Mononuclear cell (primary cell): ENCODE measurements at regions not wholly inside any gene's neighbourhood (a gene's known extent, or its start where the extent isn't known, plus 50 kb on each side); places are given as distances from the start of the nearest gene placed in this dataset.

Experiments used
- H3K27me3 ChIP-seq: 2 replicates; pipeline ENCODE4 v1.6.0; 2011; ENCODE audit warnings: low read length, control low read depth; ENCODE audit not compliant: insufficient read depth
- H3K4me1 ChIP-seq: 2 replicates; pipeline ENCODE4 v1.5.1; 2011; ENCODE audit warnings: mild to moderate bottlenecking, low read length, control low read depth; ENCODE audit not compliant: insufficient read depth
- H3K4me3 ChIP-seq: 2 replicates; pipeline ENCODE4 v1.5.1; 2011; ENCODE audit warnings: mild to moderate bottlenecking, low read length, moderate library complexity
- H3K9me3 ChIP-seq: 2 replicates; pipeline ENCODE4 v1.5.1; 2011; ENCODE audit warnings: low read depth, mild to moderate bottlenecking, control low read depth, low read length

DNA sequence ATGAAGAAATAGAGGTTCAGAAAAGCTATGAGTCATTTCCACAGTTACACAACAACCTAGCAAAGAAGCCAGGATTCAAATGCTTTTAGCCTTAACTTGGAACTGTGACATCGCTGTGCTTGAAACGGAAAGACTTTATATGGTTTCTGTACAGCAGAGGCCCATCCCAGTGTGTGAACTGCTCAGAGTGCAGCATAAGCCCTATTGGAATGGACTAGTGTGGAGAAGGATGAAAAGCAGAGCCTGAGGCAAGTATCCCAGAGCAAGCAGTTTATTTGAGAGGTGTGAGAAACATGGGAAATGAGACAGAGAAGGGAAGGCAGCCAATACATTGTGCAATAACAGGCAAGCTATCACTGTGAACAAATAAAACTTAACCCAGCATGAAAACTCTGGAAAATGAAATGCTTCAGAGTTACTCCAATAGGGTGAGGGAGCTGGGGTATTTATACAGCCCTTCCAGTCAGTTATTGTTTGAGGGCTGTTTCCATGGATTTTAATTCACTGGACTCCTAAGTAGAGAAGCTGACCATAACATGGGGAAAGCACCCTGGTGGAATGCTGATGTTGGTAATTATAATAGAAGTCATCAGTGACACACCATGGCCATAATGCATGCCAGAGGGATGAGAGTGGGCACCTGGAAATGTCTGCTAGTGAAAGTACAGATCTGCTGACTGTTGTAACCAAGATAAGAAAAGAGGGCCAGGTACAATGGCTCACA, 254.0 kb upstream of the POU3F3 start:
- Histone ChIP-seq H3K9me3 (no peaks in the 10 kb centered on the region), H3K4me1 (peaks cover 7% of the 10 kb centered on the region)

DNA sequence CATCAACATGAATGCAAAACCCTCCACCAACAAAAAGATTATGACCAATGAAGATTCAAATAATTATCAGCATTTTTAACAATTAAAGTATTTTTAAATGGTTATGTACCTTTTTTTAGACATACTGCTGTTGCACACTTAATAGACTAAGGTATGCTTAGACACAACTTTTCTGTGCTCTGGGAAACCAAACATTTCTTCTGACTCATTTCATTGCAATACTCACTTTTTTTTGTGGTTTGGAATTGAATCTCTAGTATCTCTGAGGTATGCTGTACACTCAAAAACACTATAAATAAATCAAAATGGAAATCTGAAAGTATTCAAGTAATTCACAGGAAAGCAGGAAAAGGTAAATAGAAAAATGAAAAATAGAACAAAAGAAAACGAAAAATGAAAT, 247.9 kb upstream of the POU3F3 start:
- Histone ChIP-seq H3K4me3 (no peak overlapping the region), H3K4me1 (no peaks in the 10 kb centered on the region), H3K27me3 (no peaks in the 10 kb centered on the region), H3K9me3 (no peaks in the 10 kb centered on the region)

More for the DNA sequence above, 254.0 kb upstream of the POU3F3 start:
- Histone ChIP-seq H3K27me3 (no peaks in the 10 kb centered on the region), H3K4me3 (no peak overlapping the region)

DNA sequence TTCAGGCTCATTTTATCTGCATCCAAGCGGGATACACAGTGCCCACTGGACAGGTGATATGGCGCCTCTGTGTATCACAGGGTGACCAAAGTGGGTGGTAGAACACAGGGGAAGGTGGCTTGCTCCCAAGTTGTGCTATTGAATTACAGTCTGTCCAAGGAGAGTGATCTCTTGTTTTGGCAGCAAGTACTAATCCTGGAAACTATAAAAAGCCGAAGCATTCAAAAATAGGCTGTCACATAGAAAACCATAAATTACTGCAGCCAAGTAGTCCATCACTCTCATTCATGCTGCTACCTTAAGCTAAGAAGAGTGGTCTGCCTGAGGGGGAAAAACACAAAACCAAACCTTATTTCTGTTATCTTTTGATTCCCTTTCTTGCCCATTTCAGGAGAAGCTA, 237.1 kb upstream of the POU3F3 start:
- H3K4me1 ChIP-seq = no peaks in the 10 kb centered on the region
- no peaks in the 10 kb centered on the region for H3K27me3 ChIP-seq
- no peaks in the 10 kb centered on the region for H3K9me3 ChIP-seq
- no peak overlapping the region for H3K4me3 ChIP-seq

DNA sequence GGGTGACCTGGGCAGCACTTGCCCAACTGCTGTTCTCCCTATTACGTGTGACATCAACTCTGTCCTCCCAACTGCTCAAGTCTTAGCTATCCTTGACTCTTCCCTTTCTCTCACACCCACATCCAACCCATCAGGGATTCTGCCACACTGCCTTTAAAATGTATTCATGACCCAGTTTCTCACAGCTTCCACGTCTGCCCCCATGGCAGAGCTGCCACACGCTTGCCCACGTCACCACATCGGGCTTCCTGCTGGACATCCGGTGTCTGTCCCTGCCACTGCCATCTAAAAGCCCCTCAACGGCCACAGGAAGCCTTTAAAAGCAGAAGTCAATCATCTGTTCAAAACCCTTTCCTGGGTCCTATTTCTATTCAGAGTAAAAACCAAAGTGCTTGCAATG, 233.1 kb upstream of the POU3F3 start:
- Histone ChIP-seq H3K9me3 (no peaks in the 10 kb centered on the region), H3K27me3 (no peaks in the 10 kb centered on the region)

DNA sequence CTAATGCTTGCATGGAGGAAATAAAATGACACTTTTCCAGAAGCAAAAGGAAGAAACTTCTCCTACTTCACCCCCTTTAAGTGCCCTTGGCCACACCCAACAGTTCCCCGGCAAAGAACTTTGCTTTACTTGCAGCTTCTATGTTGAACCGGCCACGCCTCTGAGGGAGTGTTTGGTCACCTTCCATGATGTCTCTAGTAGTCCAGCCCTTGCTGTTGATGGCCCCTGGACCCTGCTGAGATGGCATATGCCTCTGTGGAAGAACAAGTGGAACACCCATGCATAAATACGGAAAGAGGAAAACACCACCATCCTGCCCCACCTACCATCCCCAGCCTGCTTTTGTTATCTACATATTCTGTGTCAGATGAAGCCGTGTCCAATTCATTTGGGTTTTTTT, 218.3 kb upstream of the POU3F3 start:
- H3K27me3 ChIP-seq = no peaks in the 10 kb centered on the region
- H3K4me1 ChIP-seq = no peaks in the 10 kb centered on the region
- no peaks in the 10 kb centered on the region for H3K9me3 ChIP-seq
- no peak overlapping the region for H3K4me3 ChIP-seq

More for the DNA sequence above, 233.1 kb upstream of the POU3F3 start:
- no peaks in the 10 kb centered on the region for H3K4me1 ChIP-seq
- no peak overlapping the region for H3K4me3 ChIP-seq

DNA sequence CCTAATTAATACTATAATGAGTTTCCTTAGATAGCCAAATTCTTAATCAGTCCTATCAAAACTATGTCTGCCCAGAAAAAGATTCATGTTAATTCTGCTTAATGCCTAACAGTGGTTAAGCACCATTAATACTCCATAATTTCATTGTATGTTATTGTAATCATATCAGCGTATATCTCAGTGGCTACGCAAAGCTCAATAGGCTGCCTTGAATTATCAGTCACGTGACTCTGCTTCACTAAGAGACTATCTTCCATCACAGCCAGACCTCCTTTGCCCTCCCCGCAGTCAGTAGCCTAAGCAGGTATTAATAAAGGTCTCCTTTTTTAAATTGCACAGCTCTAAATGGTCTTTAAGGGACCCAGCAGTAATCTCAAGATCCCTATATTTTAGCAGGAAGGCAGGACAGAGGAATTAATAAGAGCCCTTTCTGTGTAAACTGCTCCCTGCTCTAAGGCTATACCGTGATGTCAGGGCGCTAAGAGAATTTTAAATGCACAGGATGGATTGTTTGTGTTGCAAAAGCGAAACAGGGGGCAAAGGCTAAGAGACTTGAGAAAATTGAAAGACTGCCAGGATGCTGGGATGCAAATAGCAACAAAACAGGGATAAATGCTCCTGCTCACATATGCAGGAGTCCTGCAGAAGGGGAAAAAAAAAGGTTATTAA, 215.6 kb upstream of the POU3F3 start:
- Histone ChIP-seq H3K4me1 (no peaks in the 10 kb centered on the region), H3K4me3 (no peak overlapping the region)

DNA sequence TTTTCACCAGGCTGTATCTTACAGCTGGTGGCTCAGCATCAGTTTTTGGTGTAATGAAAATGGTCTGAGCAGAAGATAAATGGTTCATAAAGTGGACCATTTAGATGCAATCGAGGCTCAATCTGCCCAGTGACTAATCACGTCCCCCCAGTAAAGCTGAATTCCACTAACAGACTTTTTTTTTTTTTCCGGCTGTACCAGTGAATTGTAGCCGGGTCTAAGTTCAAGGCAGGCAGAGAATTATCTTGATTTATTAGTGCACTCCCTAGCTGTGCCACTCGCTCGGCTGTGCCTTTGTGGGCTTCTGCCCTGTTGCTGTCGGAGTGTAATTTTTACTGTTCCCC, 215.1 kb upstream of the POU3F3 start:
- Histone ChIP-seq H3K9me3 (no peaks in the 10 kb centered on the region), H3K27me3 (no peaks in the 10 kb centered on the region), H3K4me3 (no peak overlapping the region), H3K4me1 (no peaks in the 10 kb centered on the region)

More for the DNA sequence above, 215.6 kb upstream of the POU3F3 start:
- Histone ChIP-seq H3K9me3 (no peaks in the 10 kb centered on the region), H3K27me3 (no peaks in the 10 kb centered on the region)

DNA sequence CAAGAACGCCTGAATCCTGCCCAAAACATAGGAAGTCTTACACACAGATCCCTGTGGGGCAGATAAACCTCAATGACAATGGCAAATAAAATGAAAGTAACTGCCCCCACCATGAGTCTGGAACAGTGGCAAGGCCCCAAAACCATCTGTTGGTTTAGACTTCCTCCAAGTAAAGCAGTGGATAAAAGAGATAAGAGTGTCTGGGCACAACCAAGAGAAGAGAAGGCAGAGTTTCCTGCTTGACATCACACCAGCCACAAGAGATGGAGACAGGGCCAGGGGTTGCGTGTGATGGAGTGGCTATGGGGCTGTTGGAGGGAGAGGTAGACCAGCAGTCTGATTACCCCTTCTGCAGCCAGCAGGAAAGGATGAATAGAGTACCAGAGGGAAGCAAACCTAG, 212.1 kb upstream of the POU3F3 start:
- H3K4me1 ChIP-seq = no peaks in the 10 kb centered on the region
- H3K9me3 ChIP-seq = no peaks in the 10 kb centered on the region
- no peak overlapping the region for H3K4me3 ChIP-seq
- no peaks in the 10 kb centered on the region for H3K27me3 ChIP-seq

DNA sequence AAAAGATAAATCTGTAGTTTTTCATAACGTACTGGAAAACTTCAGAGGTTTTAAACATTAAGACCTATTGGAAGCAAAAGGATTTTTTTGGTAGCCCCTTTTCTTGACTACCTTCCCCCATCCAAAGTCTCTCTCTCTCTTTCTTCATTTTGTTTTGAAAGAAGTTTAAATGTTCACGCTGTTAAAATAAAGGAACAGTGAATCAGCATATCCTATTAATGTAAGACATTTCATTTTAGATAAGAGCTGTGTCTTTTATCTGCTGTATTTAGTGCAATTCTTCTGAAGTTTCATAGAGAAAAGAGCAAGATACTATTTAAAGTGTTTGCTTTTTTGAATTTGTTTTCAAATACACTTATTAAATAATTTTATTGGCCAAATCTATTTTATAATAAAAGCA, 205.5 kb upstream of the POU3F3 start:
- Histone ChIP-seq H3K27me3 (no peaks in the 10 kb centered on the region), H3K4me1 (peaks cover 11% of the 10 kb centered on the region)

DNA sequence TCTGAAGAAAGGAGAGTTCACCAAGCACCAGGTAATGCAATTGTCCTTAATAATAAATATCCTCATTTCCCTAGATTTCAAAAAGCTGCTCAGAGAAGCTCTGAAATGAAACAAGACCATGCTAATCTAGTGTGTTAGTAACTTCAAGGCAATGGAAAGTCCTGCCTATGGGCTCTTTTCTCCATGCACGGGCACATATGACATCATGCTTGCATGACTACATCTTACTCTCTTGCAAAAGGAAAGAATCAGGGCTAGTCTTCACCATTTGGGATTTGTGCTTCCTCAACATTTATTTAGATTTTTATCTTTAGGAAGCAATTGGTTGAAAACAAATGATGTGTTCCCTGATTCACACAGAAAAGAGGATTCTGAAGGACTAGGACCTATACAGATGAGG, 204.0 kb upstream of the POU3F3 start:
- H3K9me3 ChIP-seq = no peaks in the 10 kb centered on the region
- H3K4me1 ChIP-seq = peaks cover 11% of the 10 kb centered on the region
- H3K27me3 ChIP-seq = no peaks in the 10 kb centered on the region
- no peak overlapping the region for H3K4me3 ChIP-seq

More for the DNA sequence above, 205.5 kb upstream of the POU3F3 start:
- no peak overlapping the region for H3K4me3 ChIP-seq
- no peaks in the 10 kb centered on the region for H3K9me3 ChIP-seq

DNA sequence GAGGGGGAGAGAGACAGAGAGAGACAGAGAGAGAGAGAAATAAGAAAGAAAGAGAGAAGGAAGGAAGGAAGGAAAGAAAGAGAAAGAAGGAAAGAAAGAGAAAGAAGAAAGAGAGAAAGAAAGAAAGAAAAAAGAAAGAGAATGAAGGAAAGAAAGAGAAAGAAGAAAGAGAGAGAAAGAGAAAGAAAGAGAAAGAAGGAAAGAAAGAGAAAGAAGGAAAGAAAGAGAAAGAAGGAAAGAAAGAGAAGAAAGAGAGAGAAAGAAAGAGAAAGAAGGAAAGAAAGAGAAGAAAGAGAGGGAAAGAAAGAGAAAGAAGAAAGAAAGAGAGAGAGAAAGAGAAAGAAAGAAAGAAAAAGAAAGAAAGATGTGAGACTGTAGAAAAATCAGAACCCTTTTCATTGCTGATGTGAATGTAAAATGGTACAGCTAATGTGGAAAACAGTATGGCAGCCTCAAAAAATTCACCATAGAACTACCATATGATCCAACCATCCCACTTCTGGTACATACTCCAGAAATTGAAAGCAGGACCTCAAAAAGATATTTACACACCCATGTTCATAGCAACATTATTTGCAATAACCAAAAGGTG, 203.4 kb upstream of the POU3F3 start:
- Histone ChIP-seq H3K4me1 (peaks cover 11% of the 10 kb centered on the region), H3K27me3 (no peaks in the 10 kb centered on the region), H3K4me3 (no peak overlapping the region), H3K9me3 (no peaks in the 10 kb centered on the region)

DNA sequence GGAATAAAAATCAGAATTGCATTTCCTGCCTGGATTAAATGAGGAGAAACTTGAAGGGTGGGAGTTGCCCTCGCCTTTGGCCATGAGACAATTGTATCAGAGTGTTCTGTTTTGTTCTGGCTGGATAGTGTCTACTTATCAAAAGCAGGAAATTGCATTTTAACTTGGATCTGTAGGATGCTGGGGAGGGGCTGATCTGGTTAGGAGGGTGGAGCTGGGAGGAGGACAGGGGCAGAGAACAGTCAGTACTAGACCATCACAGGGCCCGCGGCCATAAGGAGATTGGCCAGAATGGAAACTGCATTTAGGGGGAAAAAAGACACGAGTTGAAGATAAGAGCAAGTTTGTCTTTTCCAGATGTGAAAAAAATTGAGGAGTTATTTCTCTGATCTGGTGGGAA, 199.1 kb upstream of the POU3F3 start:
- no peak overlapping the region for H3K4me3 ChIP-seq
- peaks cover 27% of the 10 kb centered on the region for H3K4me1 ChIP-seq
- peaks cover 8% of the 10 kb centered on the region for H3K27me3 ChIP-seq
- no peaks in the 10 kb centered on the region for H3K9me3 ChIP-seq

DNA sequence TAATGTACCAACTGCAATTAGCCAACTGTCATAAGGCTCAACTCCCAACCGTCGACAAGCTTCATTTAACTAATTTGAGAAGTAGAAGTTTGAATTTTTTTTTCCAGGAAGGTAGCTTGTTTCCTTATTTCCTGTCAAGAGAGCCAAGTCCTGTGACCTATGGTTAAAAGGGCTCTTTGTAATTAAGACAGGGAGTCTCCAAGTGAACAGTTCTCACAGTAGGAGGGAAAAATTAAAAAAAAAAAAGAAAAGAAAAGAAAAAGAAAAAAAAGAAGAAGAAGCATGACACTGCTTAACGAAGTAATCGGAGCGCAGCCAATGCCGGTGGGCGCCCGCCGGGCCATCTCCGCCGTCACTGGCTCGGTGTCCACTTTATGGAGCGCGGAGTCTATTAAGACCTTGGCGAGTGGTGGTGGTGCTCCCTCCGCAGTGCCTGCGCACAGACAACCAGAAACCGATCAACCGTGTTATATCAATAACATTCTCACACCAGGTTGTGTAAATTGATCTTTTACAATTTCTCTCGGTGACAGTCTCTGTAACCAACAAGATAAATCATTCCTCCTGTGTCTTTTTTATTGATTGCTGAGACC, 197.2 kb upstream of the POU3F3 start:
- Histone ChIP-seq H3K4me3 (no peak overlapping the region), H3K27me3 (peaks cover 20% of the 10 kb centered on the region), H3K4me1 (peaks cover 23% of the 10 kb centered on the region), H3K9me3 (no peaks in the 10 kb centered on the region)

DNA sequence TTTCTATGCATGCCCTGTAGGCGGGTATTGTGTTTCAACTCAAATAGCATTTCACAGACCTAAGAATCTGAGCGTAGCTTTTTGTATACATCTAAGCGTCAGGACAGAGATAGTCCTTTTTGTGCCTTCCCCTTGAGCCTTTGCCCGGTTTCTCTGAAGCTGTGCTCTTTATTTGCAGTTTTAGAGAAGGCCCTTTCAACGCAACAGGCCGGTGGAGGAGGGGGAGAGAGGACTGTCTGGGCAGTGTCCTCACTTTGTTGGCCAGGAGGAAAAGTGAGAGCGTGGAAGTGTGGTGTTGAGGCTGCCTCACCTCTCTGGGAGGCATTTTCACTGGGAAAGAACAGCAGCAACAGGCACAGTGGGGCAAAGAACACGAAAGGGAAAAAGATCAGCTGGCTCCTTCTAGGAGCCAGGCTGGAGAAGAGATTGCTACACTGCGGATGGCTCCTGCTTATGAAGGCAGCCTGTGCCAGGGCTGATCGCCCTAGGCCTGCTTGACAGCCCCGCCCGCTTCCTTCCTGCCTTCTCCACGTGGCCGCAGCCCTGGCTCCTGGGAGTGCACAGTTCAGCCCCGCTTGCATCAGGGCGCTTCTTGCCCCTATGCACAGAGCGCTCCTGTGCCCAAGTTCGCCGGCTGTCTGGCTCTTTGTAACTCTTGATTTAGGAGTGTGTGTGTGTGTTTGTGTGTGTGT, 195.6 kb upstream of the POU3F3 start:
- H3K27me3 ChIP-seq = peaks cover 20% of the 10 kb centered on the region
- H3K4me3 ChIP-seq = no peak overlapping the region
- H3K9me3 ChIP-seq = no peaks in the 10 kb centered on the region
- peaks cover 23% of the 10 kb centered on the region for H3K4me1 ChIP-seq
